Anterior cingulate cortex (tissue), 58 donors: ENCODE measurements at regions not wholly inside any gene's neighbourhood (a gene's known extent, or its start where the extent isn't known, plus 50 kb on each side); places are given as distances from the start of the nearest gene placed in this dataset.
"Not testable (repeated sequence)": the region's sequence is repeated elsewhere in the genome, so short reads cannot be mapped to it uniquely, and the experiment has no call there.

Source experiments
- DNase-seq, 58 donors: peaks; one replicate each; lab custom pipeline; 2025; lab: John Stamatoyannopoulos, UW

DNA sequence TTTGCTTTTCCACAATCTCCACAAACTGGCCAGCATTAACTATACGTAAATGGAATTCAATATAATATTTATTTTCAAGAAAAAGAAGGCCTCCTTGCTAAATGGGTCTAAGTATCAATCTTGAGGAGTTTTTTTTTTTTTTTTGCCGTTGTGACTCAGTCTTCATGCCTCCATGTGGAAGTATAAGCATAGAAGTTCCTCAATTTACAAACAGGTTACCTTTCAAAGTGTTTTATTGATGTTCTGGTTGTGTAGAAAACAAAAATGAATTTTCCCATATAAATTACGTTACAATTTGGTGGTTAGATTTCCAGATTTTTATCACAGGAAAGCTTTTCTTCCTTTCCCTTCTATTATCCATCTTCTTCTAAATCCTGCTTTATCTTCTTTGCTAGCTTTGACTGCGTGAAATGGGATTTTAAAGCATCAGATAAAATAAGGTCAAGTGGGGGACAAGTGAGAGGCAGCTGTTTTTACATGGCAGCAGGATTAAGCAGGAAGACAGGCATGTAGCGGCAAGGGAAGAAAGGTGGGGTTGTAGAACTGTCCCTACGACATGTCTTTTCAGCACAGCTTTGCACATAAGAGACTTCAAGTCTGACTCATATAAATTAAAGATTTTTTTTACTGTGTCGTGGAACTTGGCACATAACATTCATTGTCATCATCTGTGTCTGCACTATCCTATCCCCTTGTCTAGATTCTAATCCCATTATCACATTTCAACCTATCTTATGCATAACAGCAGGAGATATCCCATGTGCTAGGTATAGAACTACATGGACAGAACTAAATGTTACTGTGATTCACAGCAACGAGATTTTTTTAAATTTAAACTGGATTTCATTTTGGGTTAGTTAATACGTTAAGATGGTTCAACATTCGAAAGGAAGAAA lies 135.3 kb upstream of the FAM3C start:
- no peak for DNase-seq

DNA sequence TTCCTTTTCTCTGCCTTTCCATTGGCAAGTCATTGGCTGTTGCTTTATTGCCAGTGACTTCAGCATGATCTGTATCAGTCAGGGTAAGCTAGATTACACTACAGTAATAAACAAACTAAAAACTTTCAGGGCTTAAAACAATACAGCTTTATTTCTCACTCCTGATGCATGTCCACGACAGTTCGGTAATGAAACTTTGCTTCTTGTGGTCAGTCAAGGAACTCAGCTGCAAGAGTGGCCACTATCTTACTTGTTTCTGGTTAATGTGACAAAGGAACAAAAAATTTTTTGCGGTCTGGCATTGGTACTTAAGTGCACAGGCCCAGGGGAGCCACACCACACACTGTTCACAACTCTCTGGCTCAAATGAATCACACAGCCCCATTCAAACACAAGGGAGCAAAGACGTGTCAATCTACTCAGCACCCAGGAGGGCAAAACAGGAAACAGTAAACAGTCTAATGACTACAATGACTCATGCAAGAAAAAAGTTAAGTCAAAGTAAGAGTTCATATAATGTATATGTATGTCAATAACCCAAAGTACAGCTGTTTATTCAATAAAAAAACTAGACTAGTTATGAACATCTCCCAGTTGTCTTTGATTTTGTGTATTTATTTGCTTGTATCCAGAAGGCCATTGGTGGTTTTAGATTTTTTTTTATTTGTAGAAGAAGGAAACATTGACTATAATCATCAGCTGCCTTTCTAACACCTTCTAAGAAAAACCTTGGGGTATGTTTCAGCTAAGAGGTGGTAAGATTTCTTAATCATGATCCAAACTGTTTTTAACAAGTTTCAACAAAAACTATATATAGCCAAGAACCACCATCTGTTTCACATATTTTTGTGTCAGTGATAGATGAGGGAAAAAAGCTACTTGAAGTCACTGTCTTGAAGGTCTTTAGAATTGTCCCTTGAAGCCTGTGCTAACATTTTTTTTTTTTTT lies 134.4 kb upstream of the FAM3C start:
- DNase-seq, result peak in 1 of 58 donors; percentile 34

- no peak for DNase-seq
These were observed 132.9 kb upstream of the FAM3C start for GRCh38 chr7:121529003-121529402.

- DNase-seq, result not testable (repeated sequence)
These were observed 130.1 kb upstream of the FAM3C start for GRCh38 chr7:121526210-121526609.

GRCh38 chr7:121525155-121525819 lies 129.2 kb upstream of the FAM3C start:
- no peak for DNase-seq

- DNase-seq, result peak in 1 of 58 donors; percentile 3
These were observed 125.7 kb upstream of the FAM3C start for GRCh38 chr7:121521711-121522400.

DNA sequence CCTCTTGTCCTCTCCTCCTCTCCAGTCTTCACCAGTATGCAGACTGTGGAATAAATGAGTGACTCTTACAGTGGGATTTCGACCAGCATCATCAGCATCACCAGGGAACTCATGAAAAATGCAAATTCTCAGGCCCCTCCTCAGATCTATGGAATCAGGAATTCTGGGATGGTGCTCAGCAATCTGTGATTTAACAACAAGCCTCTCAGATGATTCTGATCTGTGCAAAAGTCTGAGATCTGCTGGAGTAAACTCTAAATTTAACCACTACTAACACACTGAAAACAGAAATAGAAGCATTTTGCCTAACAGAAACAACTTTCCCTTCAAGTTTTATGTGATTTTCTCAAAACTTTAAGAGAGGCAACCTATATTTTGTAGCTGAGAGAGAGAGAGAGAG lies 124.8 kb upstream of the FAM3C start:
- DNase-seq, result no peak

DNA sequence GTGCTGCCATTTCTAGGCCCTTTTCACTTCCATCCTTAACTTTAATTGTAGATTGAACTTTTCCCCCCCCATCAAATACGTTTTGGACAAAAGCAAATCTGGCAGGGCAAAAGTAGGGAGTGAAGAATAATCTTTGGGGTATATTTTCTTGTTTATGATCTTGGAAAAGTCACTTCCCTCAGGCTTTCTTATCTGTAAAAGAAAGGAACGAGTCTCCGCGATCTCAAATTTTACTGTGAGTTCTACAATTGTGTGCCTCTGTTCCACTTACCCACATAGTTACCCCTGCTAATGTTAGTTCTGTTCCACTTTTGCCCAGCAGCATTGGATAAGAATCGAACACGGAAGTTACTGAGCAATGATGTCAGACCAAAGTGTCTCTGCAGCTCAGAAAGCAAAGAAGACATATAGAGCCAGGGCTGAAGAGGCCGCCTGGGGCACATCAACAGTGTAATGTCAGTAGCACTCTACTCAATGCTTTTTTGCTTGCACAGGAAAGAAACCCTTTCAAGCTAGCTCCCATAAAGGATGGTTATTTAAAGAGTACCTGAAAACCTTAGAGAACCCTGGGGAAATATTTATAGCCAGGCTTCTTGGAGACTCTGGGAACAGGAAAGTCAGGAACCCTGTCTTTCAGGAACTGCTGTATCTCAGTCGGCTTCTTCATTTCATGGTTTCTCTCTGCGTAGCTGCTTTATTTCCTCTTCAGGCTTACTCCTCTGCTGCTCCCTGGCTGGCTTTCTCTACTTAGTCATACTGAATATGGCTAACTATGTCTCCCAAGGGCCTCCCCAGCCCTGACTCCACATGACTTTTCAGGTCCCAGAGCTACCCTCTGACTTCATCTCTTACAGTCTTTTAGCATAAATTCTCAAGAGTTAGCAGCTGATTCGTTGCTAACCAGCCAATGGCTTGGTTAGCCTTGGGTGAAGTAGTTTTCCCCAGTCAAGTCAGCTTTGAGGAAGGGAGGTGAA lies 123.7 kb upstream of the FAM3C start:
- DNase-seq, result no peak

- no peak for DNase-seq
These were observed 121.5 kb upstream of the FAM3C start for GRCh38 chr7:121517591-121517990.

- DNase-seq, result no peak
These were observed 120.7 kb upstream of the FAM3C start for GRCh38 chr7:121516821-121517220.

GRCh38 chr7:121515630-121516401 lies 119.7 kb upstream of the FAM3C start:
- no peak for DNase-seq

GRCh38 chr7:121515229-121515628 lies 119.1 kb upstream of the FAM3C start:
- no peak for DNase-seq

GRCh38 chr7:121513105-121513504 lies 117.0 kb upstream of the FAM3C start:
- DNase-seq, result no peak

DNA sequence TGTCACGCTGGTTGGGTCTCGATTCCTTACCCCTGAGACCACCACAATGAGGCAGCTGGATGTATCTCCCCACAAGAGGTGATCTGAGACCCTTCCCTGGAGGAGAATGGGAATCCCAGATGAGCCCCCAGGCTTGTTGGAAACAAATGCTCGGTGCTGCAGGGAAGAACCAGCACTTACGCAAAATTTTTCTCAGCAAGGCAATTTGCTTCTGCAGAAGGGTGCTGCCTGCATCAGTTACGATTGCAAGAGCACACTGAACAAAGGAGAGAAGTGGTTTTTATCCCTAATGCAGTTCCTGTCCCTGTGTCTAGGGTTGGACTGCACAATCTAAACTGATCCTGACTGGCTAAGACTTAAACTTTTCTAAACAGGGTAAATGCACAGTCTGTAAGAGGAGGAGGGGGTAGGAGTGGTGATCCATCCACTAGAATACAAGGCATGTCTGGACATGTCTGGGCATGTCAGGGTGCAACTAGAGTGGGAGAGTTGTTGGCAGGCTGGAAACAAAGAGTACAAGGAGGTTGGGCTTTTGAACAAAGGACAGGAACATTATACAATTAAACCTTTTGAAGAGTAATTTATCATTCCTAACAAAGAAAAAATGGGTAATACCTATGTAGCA lies 114.9 kb upstream of the FAM3C start:
- DNase-seq, result no peak

DNA sequence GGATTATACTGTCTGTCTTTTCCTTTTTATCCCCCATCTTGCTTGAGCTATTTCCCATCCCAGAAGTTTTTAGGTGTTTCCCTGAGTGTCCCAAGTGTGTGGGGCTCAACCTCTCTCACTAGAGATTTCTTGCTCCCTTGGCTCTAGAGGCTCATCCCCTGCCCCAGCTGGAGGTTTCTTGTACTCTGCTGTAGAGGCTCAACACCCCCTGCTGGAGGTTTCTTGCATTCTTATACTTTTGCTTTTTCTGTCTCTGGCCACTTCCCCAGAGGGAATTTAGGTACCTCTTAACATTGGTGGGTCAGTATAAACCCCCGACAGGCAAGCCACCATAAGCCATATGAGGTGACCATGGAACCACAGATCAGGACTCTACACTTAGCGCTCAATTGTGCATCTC lies 114.2 kb upstream of the FAM3C start:
- DNase-seq, result no peak

DNA sequence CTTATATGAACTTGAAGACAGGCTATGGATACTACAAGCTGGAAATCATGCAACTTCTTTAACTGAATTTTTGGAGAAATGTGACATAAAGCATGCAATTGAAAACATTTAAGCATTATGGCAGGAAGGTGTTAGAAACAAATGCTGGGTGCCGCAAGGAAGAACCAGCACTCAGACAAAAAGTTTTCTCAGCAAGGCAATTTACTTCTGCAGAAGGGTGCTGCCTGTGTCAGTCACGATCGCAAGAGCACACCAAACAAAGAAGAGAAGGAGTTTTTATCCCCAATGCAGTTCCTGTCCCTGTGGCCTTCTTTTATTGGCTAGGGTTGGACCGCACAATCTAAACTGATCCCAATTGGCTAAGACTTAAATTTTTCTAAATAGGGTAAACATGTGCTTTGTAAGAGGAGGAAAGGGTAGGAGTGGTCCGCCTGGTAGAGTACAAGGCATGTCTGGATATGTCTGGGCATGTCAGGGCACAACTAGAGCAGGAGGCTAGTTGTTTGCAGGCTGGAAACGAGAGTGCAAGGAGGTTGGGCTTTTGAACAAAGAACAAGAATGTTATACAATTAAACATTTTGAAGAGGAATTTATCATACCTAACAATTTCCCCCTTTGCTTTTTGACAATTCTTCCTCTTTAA lies 109.6 kb upstream of the FAM3C start:
- DNase-seq, result no peak

DNA sequence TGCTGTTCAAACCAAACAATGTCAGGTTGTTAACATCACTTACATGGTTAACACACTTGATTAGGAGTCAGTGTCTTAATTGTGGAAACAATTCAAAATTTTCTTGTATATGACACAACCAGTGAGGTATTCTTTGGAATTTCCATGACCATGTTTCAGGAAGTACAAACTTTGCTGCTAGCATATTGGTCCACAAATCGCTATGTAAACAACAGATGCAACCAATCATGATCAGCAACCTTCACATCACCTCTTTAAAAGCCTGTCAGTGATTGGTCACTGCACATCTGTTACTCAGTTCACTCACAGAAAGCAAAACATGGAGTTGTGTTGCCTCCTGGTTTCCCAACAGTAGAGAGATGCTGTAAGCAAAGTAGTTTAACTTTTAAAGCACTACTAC lies 108.9 kb upstream of the FAM3C start:
- no peak for DNase-seq
